GM18861 (cell line): ENCODE measurements at regions not wholly inside any gene's neighbourhood (a gene's known extent, or its start where the extent isn't known, plus 50 kb on each side); places are given as distances from the start of the nearest gene placed in this dataset.
"Not testable (repeated sequence)": the region's sequence is repeated elsewhere in the genome, so short reads cannot be mapped to it uniquely, and the experiment has no call there.

ENCODE experiments used
- ATAC-seq: cut with Tn5 transposase; IDR thresholded peaks from one replicate; pipeline ENCODE4 v1.9.1; 2021; ENCODE audit not compliant: unreplicated experiment

GRCh38 chr6:149233056-149233715 is 84.3 kb upstream of the TAB2 start:
- ATAC-seq: no peak

GRCh38 chr6:149234051-149234962 is 83.2 kb upstream of the TAB2 start:
- no peak for ATAC-seq

GRCh38 chr6:149235130-149235561 is 82.4 kb upstream of the TAB2 start:
- ATAC-seq: peak; percentile 79

GRCh38 chr6:149236589-149236988 is 80.9 kb upstream of the TAB2 start:
- ATAC-seq: no peak

GRCh38 chr6:149237464-149237863 is 80.0 kb upstream of the TAB2 start:
- ATAC-seq: no peak

GRCh38 chr6:149239573-149240209 is 77.8 kb upstream of the TAB2 start:
- ATAC-seq: no peak

GRCh38 chr6:149242883-149243282 is 74.6 kb upstream of the TAB2 start:
- no peak for ATAC-seq

- no peak for ATAC-seq
Measured at GRCh38 chr6:149244105-149244504, 73.4 kb upstream of the TAB2 start.

GRCh38 chr6:149246691-149247384 is 70.7 kb upstream of the TAB2 start:
- ATAC-seq: peak; percentile 86

GRCh38 chr6:149247385-149247763 is 70.1 kb upstream of the TAB2 start:
- ATAC-seq: no peak

- ATAC-seq: not testable (repeated sequence)
Measured at GRCh38 chr6:149248263-149248662, 69.2 kb upstream of the TAB2 start.

GRCh38 chr6:149248693-149249369 is 68.7 kb upstream of the TAB2 start:
- no peak for ATAC-seq

GRCh38 chr6:149249370-149250357 is 67.8 kb upstream of the TAB2 start:
- ATAC-seq: no peak

- no peak for ATAC-seq
Measured at GRCh38 chr6:149250951-149251350, 66.6 kb upstream of the TAB2 start.

- no peak for ATAC-seq
Measured at GRCh38 chr6:149252622-149253021, 64.9 kb upstream of the TAB2 start.

GRCh38 chr6:149254253-149254652 is 63.3 kb upstream of the TAB2 start:
- no peak for ATAC-seq

GRCh38 chr6:149259753-149260152 is 57.8 kb upstream of the TAB2 start:
- no peak for ATAC-seq

GRCh38 chr6:149260214-149260874 is 57.2 kb upstream of the TAB2 start:
- no peak for ATAC-seq
